Fibroblast of lung (primary cell): ENCODE measurements at regions not wholly inside any gene's neighbourhood (a gene's known extent, or its start where the extent isn't known, plus 50 kb on each side); places are given as distances from the start of the nearest gene placed in this dataset.

Source experiments
- DNase-seq, 2 donors: peaks; one replicate each; pipeline versions ENCODE4 v3.0.0 to v3.0.0-alpha.2; 2010; ENCODE audit warnings: low read depth in 2 of 2
- H2AFZ ChIP-seq: 2 replicates; pipeline ENCODE4 v1.5.1; 2012; ENCODE audit warnings: low read length, control low read depth, inconsistent platforms
- H3K27ac ChIP-seq: 2 replicates; pipeline ENCODE4 v1.5.1; 2011; ENCODE audit warnings: low read length, control low read depth; ENCODE audit not compliant: insufficient read depth
- H3K27me3 ChIP-seq: 2 replicates; pipeline ENCODE4 v1.5.1; 2011; ENCODE audit warnings: mild to moderate bottlenecking, low read length; ENCODE audit not compliant: control insufficient read depth, insufficient read depth
- H3K36me3 ChIP-seq: 2 replicates; pipeline ENCODE4 v1.5.1; 2011; ENCODE audit warnings: low read length; ENCODE audit not compliant: control insufficient read depth, insufficient read depth
- H3K4me1 ChIP-seq: 2 replicates; pipeline ENCODE4 v1.5.1; 2011; ENCODE audit warnings: low read length; ENCODE audit not compliant: control insufficient read depth, insufficient read depth; ENCODE audit errors: extremely low read depth
- H3K4me2 ChIP-seq: 2 replicates; pipeline ENCODE4 v1.5.1; 2011; ENCODE audit warnings: low read length, control low read depth; ENCODE audit not compliant: insufficient read depth; ENCODE audit errors: extremely low read depth
- H3K4me3 ChIP-seq, 4 experiments: fragments of 200-600 bp in 1 of 4; sonication (generic) in 1 of 4; replicated peaks in 1 of 4; 2 replicates each; pipeline ENCODE4 v1.5.1; 2011 to 2016; ENCODE audit warnings: low read length in 4 of 4, low read depth in 3 of 4, mild to moderate bottlenecking in 3 of 4, control low read depth in 2 of 4, inconsistent platforms in 1 of 4, mixed read lengths in 1 of 4; ENCODE audit not compliant: insufficient read depth in 1 of 4; ENCODE audit errors: control extremely low read depth in 1 of 4
- H3K79me2 ChIP-seq: 2 replicates; pipeline ENCODE4 v1.5.1; 2012; ENCODE audit warnings: mild to moderate bottlenecking, low read length, inconsistent platforms; ENCODE audit not compliant: control insufficient read depth, insufficient read depth
- H3K9ac ChIP-seq: 2 replicates; pipeline ENCODE4 v1.5.1; 2011; ENCODE audit warnings: mild to moderate bottlenecking, low read length, control low read depth; ENCODE audit not compliant: insufficient read depth
- H3K9me3 ChIP-seq: 2 replicates; pipeline ENCODE4 v1.5.1; 2012; ENCODE audit warnings: low read depth, low read length; ENCODE audit not compliant: control insufficient read depth, insufficient read depth
- H4K20me1 ChIP-seq: 2 replicates; pipeline ENCODE4 v1.5.1; 2011; ENCODE audit warnings: low read length; ENCODE audit not compliant: control insufficient read depth, insufficient read depth; ENCODE audit errors: extremely low read depth
- CTCF ChIP-seq, 2 donors: IDR thresholded peaks in 1 of 2; conservative IDR thresholded peaks in 1 of 2; 1 replicate in 1 of 2; 2 replicates in 1 of 2; pipeline ENCODE4 v1.5.1; 2011 to 2012; ENCODE audit warnings: low read length in 2 of 2, control low read depth in 1 of 2, inconsistent platforms in 1 of 2, low read depth in 1 of 2, mild to moderate bottlenecking in 1 of 2
- EZH2 ChIP-seq: IDR thresholded peaks from 2 replicates; pipeline ENCODE4 v1.5.1; 2012; ENCODE audit warnings: low read length, control low read depth, mild to moderate bottlenecking; ENCODE audit errors: missing control alignments

- no peak overlapping the region for H3K27ac ChIP-seq
- no peaks in the 10 kb centered on the region for H3K36me3 ChIP-seq
- H3K4me2 ChIP-seq: no peak overlapping the region
- no peaks in the 10 kb centered on the region for H3K9me3 ChIP-seq
- no peak overlapping the region for H2AFZ ChIP-seq
- no peaks in the 10 kb centered on the region for H3K27me3 ChIP-seq
- no peak for TF ChIP-seq CTCF (conservative IDR thresholded peaks at IDR 0.05 in 1 of 2, IDR thresholded peaks at IDR 0.05 in 1 of 2; ENCODE audit: low read depth in 1 of 2, low read length in 2 of 2)
- TF ChIP-seq EZH2: no peak
- H4K20me1 ChIP-seq: no peaks in the 10 kb centered on the region
- no peaks in the 10 kb centered on the region for H3K79me2 ChIP-seq
- no peaks in the 10 kb centered on the region for H3K4me1 ChIP-seq
- DNase-seq: no peak
- H3K4me3 ChIP-seq: no peak overlapping the region
- no peak overlapping the region for H3K9ac ChIP-seq
Measured at GRCh38 chr13:73367886-73368285, 309.1 kb downstream of the KLF5 start.

GRCh38 chr13:73366241-73366640 is 307.4 kb downstream of the KLF5 start:
- no peak for TF ChIP-seq EZH2
- TF ChIP-seq CTCF (conservative IDR thresholded peaks at IDR 0.05 in 1 of 2, IDR thresholded peaks at IDR 0.05 in 1 of 2; ENCODE audit: low read depth in 1 of 2, low read length in 2 of 2): no peak
- no peaks in the 10 kb centered on the region for H3K27me3 ChIP-seq
- H3K9ac ChIP-seq: no peak overlapping the region
- H3K4me3 ChIP-seq: no peak overlapping the region
- H3K79me2 ChIP-seq: no peaks in the 10 kb centered on the region
- DNase-seq: no peak
- H4K20me1 ChIP-seq: no peaks in the 10 kb centered on the region
- no peaks in the 10 kb centered on the region for H3K9me3 ChIP-seq
- H2AFZ ChIP-seq: no peak overlapping the region
- no peaks in the 10 kb centered on the region for H3K36me3 ChIP-seq
- no peak overlapping the region for H3K4me2 ChIP-seq
- H3K27ac ChIP-seq: no peak overlapping the region
- H3K4me1 ChIP-seq: no peaks in the 10 kb centered on the region

GRCh38 chr13:73365681-73366080 is 306.9 kb downstream of the KLF5 start:
- H3K9me3 ChIP-seq: no peaks in the 10 kb centered on the region
- H2AFZ ChIP-seq: no peak overlapping the region
- H3K4me3 ChIP-seq: no peak overlapping the region
- H3K79me2 ChIP-seq: no peaks in the 10 kb centered on the region
- no peak overlapping the region for H3K27ac ChIP-seq
- no peaks in the 10 kb centered on the region for H4K20me1 ChIP-seq
- no peaks in the 10 kb centered on the region for H3K27me3 ChIP-seq
- no peak overlapping the region for H3K4me2 ChIP-seq
- no peaks in the 10 kb centered on the region for H3K4me1 ChIP-seq
- no peak overlapping the region for H3K9ac ChIP-seq
- no peaks in the 10 kb centered on the region for H3K36me3 ChIP-seq
- DNase-seq: no peak
- TF ChIP-seq EZH2: no peak
- TF ChIP-seq CTCF (conservative IDR thresholded peaks at IDR 0.05 in 1 of 2, IDR thresholded peaks at IDR 0.05 in 1 of 2; ENCODE audit: low read depth in 1 of 2, low read length in 2 of 2): no peak
